ENCODE measurements at regions not wholly inside any gene's neighbourhood (a gene's known extent, or its start where the extent isn't known, plus 50 kb on each side); places are given as distances from the start of the nearest gene placed in this dataset.
"Not testable (repeated sequence)": the region's sequence is repeated elsewhere in the genome, so short reads cannot be mapped to it uniquely, and the experiment has no call there.

GRCh38 chr14:25699981-25700380, 650.0 kb upstream of the STXBP6 start:
- no peaks in the 10 kb centered on the region for H3K4me1 Mint-ChIP-seq

GRCh38 chr14:25698111-25698510, 648.2 kb upstream of the STXBP6 start:
- no peaks in the 10 kb centered on the region for H3K36me3 Mint-ChIP-seq (ENCODE audit: low read depth)
- no peaks in the 10 kb centered on the region for H3K27me3 Mint-ChIP-seq
- H3K4me1 Mint-ChIP-seq = no peaks in the 10 kb centered on the region
- no peak overlapping the region for H3K27ac Mint-ChIP-seq
- no peak overlapping the region for H3K4me3 Mint-ChIP-seq
- no peak for DNase-seq
- CTCF ChIA-PET = no interaction called here
- POLR2A ChIA-PET = no interaction called here
- H3K9me3 Mint-ChIP-seq = peaks cover 7% of the 10 kb centered on the region

More at GRCh38 chr14:25699981-25700380, 650.0 kb upstream of the STXBP6 start:
- POLR2A ChIA-PET = no interaction called here
- CTCF ChIA-PET = no interaction called here
- no peak for DNase-seq
- H3K27me3 Mint-ChIP-seq = no peaks in the 10 kb centered on the region
- H3K36me3 Mint-ChIP-seq (ENCODE audit: low read depth) = no peaks in the 10 kb centered on the region
- H3K4me3 Mint-ChIP-seq = no peak overlapping the region
- no peak overlapping the region for H3K27ac Mint-ChIP-seq
- peaks cover 4% of the 10 kb centered on the region for H3K9me3 Mint-ChIP-seq

GRCh38 chr14:25696176-25696575, 646.2 kb upstream of the STXBP6 start:
- no peak for DNase-seq
- no peaks in the 10 kb centered on the region for H3K27me3 Mint-ChIP-seq
- no peaks in the 10 kb centered on the region for H3K36me3 Mint-ChIP-seq (ENCODE audit: low read depth)
- ChIA-PET CTCF (no interaction called here), POLR2A (no interaction called here)
- no peak overlapping the region for H3K27ac Mint-ChIP-seq
- no peak overlapping the region for H3K4me3 Mint-ChIP-seq
- no peaks in the 10 kb centered on the region for H3K4me1 Mint-ChIP-seq
- peaks cover 12% of the 10 kb centered on the region for H3K9me3 Mint-ChIP-seq

GRCh38 chr14:25685004-25685403, 635.1 kb upstream of the STXBP6 start:
- CTCF ChIA-PET = no interaction called here
- Mint-ChIP-seq H3K4me3 (no peak overlapping the region), H3K4me1 (no peaks in the 10 kb centered on the region), H3K27ac (no peak overlapping the region), H3K27me3 (no peaks in the 10 kb centered on the region), H3K36me3 (ENCODE audit: low read depth) (no peaks in the 10 kb centered on the region), H3K9me3 (peaks cover 9% of the 10 kb centered on the region)
- POLR2A ChIA-PET = no interaction called here
- DNase-seq = no peak

GRCh38 chr14:25680934-25681333, 631.0 kb upstream of the STXBP6 start:
- ChIA-PET CTCF (no interaction called here), POLR2A (no interaction called here)
- no peak for DNase-seq
- Mint-ChIP-seq H3K27ac (no peak overlapping the region), H3K27me3 (no peaks in the 10 kb centered on the region), H3K36me3 (ENCODE audit: low read depth) (no peaks in the 10 kb centered on the region), H3K4me1 (no peaks in the 10 kb centered on the region), H3K4me3 (no peak overlapping the region), H3K9me3 (peaks cover 10% of the 10 kb centered on the region)

GRCh38 chr14:25680511-25680910, 630.6 kb upstream of the STXBP6 start:
- H3K36me3 Mint-ChIP-seq (ENCODE audit: low read depth); H3K27ac Mint-ChIP-seq; DNase-seq; H3K27me3 Mint-ChIP-seq; CTCF ChIA-PET; H3K9me3 Mint-ChIP-seq; H3K4me1 Mint-ChIP-seq; H3K4me3 Mint-ChIP-seq: not testable (repeated sequence)
- POLR2A ChIA-PET = interaction anchor here (0.6 kb wide), 1 partner anchor 181 kb away, joined by 3 read pairs; no protein-coding TSS in a partner anchor

GRCh38 chr14:25677111-25677510, 627.2 kb upstream of the STXBP6 start:
- H3K4me1 Mint-ChIP-seq = no peaks in the 10 kb centered on the region
- H3K27me3 Mint-ChIP-seq = no peaks in the 10 kb centered on the region
- H3K9me3 Mint-ChIP-seq = peaks cover 10% of the 10 kb centered on the region
- ChIA-PET POLR2A (no interaction called here), CTCF (no interaction called here)
- H3K27ac Mint-ChIP-seq = no peak overlapping the region
- H3K4me3 Mint-ChIP-seq = no peak overlapping the region
- H3K36me3 Mint-ChIP-seq (ENCODE audit: low read depth) = no peaks in the 10 kb centered on the region
- DNase-seq = no peak

- ChIA-PET CTCF (no interaction called here), POLR2A (no interaction called here)
- Mint-ChIP-seq H3K4me3 (no peak overlapping the region), H3K36me3 (ENCODE audit: low read depth) (no peaks in the 10 kb centered on the region), H3K4me1 (no peaks in the 10 kb centered on the region), H3K27ac (no peak overlapping the region), H3K9me3 (peaks cover 6% of the 10 kb centered on the region), H3K27me3 (no peaks in the 10 kb centered on the region)
- no peak for DNase-seq
Measured at GRCh38 chr14:25667387-25667786, 617.4 kb upstream of the STXBP6 start.

GRCh38 chr14:25666877-25667276, 616.9 kb upstream of the STXBP6 start:
- POLR2A ChIA-PET = no interaction called here
- H3K4me3 Mint-ChIP-seq = no peak overlapping the region
- no peaks in the 10 kb centered on the region for H3K27me3 Mint-ChIP-seq
- H3K27ac Mint-ChIP-seq = no peak overlapping the region
- CTCF ChIA-PET = no interaction called here
- H3K9me3 Mint-ChIP-seq = peaks cover 6% of the 10 kb centered on the region
- no peaks in the 10 kb centered on the region for H3K4me1 Mint-ChIP-seq
- H3K36me3 Mint-ChIP-seq (ENCODE audit: low read depth) = no peaks in the 10 kb centered on the region
- DNase-seq = no peak

- DNase-seq = no peak
- CTCF ChIA-PET = no interaction called here
- no peaks in the 10 kb centered on the region for H3K9me3 Mint-ChIP-seq
- H3K27me3 Mint-ChIP-seq = no peaks in the 10 kb centered on the region
- POLR2A ChIA-PET = no interaction called here
- H3K36me3 Mint-ChIP-seq (ENCODE audit: low read depth) = no peaks in the 10 kb centered on the region
- H3K4me3 Mint-ChIP-seq = no peak overlapping the region
- no peak overlapping the region for H3K27ac Mint-ChIP-seq
- H3K4me1 Mint-ChIP-seq = no peaks in the 10 kb centered on the region
Measured at GRCh38 chr14:25658988-25659387, 609.0 kb upstream of the STXBP6 start.

GRCh38 chr14:25630447-25630846, 580.5 kb upstream of the STXBP6 start:
- Mint-ChIP-seq H3K36me3 (ENCODE audit: low read depth) (no peaks in the 10 kb centered on the region), H3K4me3 (no peak overlapping the region), H3K27me3 (no peaks in the 10 kb centered on the region), H3K9me3 (peaks cover 3% of the 10 kb centered on the region), H3K27ac (no peak overlapping the region), H3K4me1 (no peaks in the 10 kb centered on the region)
- CTCF ChIA-PET = no interaction called here
- POLR2A ChIA-PET = no interaction called here
- no peak for DNase-seq

- ChIA-PET CTCF (no interaction called here), POLR2A (no interaction called here)
- no peak overlapping the region for H3K4me3 Mint-ChIP-seq
- H3K4me1 Mint-ChIP-seq = no peaks in the 10 kb centered on the region
- no peaks in the 10 kb centered on the region for H3K36me3 Mint-ChIP-seq (ENCODE audit: low read depth)
- H3K27ac Mint-ChIP-seq = no peak overlapping the region
- no peaks in the 10 kb centered on the region for H3K27me3 Mint-ChIP-seq
- H3K9me3 Mint-ChIP-seq = peaks cover 9% of the 10 kb centered on the region
- no peak for DNase-seq
Measured at GRCh38 chr14:25628978-25629377, 579.0 kb upstream of the STXBP6 start.

GRCh38 chr14:25628390-25628789, 578.4 kb upstream of the STXBP6 start:
- Mint-ChIP-seq H3K4me3 (no peak overlapping the region), H3K9me3 (peaks cover 9% of the 10 kb centered on the region), H3K4me1 (no peaks in the 10 kb centered on the region), H3K27ac (no peak overlapping the region), H3K27me3 (no peaks in the 10 kb centered on the region), H3K36me3 (ENCODE audit: low read depth) (no peaks in the 10 kb centered on the region)
- no peak for DNase-seq
- ChIA-PET CTCF (interaction anchor here (0.6 kb wide), 1 partner anchor 10 kb away, joined by 3 read pairs; no protein-coding TSS in a partner anchor), POLR2A (no interaction called here)

GRCh38 chr14:25626986-25627385, 577.0 kb upstream of the STXBP6 start:
- H3K4me3 Mint-ChIP-seq = no peak overlapping the region
- H3K27ac Mint-ChIP-seq = no peak overlapping the region
- H3K27me3 Mint-ChIP-seq = no peaks in the 10 kb centered on the region
- ChIA-PET CTCF (no interaction called here), POLR2A (no interaction called here)
- no peak for DNase-seq
- no peaks in the 10 kb centered on the region for H3K36me3 Mint-ChIP-seq (ENCODE audit: low read depth)
- H3K9me3 Mint-ChIP-seq = peaks cover 14% of the 10 kb centered on the region
- no peaks in the 10 kb centered on the region for H3K4me1 Mint-ChIP-seq

GRCh38 chr14:25622763-25623162, 572.8 kb upstream of the STXBP6 start:
- Mint-ChIP-seq H3K9me3 (peaks cover 27% of the 10 kb centered on the region), H3K36me3 (ENCODE audit: low read depth) (no peaks in the 10 kb centered on the region), H3K27ac (no peak overlapping the region), H3K4me1 (no peaks in the 10 kb centered on the region), H3K4me3 (no peak overlapping the region), H3K27me3 (no peaks in the 10 kb centered on the region)
- ChIA-PET POLR2A (no interaction called here), CTCF (no interaction called here)
- DNase-seq = no peak

Measured in activated CD4-positive, alpha-beta memory T cell treated with anti-CD3 and anti-CD28 coated beads, Interleukin-2, amount 10 ng/mL, durations not matched to agents 7 days and 5 days (primary cell).